NCI-H1105 (cell line): ENCODE measurements at regions not wholly inside any gene's neighbourhood (a gene's known extent, or its start where the extent isn't known, plus 50 kb on each side); places are given as distances from the start of the nearest gene placed in this dataset.
"Not testable (repeated sequence)": the region's sequence is repeated elsewhere in the genome, so short reads cannot be mapped to it uniquely, and the experiment has no call there.

Experiments used
- DNase-seq: peaks from one replicate; lab custom pipeline; 2025; lab: John Stamatoyannopoulos, UW

GRCh38 chr16:21535201-21535600 lies 64.2 kb upstream of the METTL9 start:
- not testable (repeated sequence) for DNase-seq

GRCh38 chr16:21536740-21537139 lies 62.6 kb upstream of the METTL9 start:
- DNase-seq, result not testable (repeated sequence)

- DNase-seq, result not testable (repeated sequence)
These were observed 61.8 kb upstream of the METTL9 start for GRCh38 chr16:21537598-21537997.

- DNase-seq, result not testable (repeated sequence)
These were observed 60.2 kb upstream of the METTL9 start for GRCh38 chr16:21539107-21539618.

- DNase-seq, result not testable (repeated sequence)
These were observed 58.5 kb upstream of the METTL9 start for GRCh38 chr16:21540770-21541433.

- DNase-seq, result not testable (repeated sequence)
These were observed 57.7 kb upstream of the METTL9 start for GRCh38 chr16:21541611-21542051.

GRCh38 chr16:21542075-21542474 lies 57.3 kb upstream of the METTL9 start:
- DNase-seq, result not testable (repeated sequence)

GRCh38 chr16:21542491-21543124 lies 56.8 kb upstream of the METTL9 start:
- not testable (repeated sequence) for DNase-seq

GRCh38 chr16:21543151-21543836 lies 56.1 kb upstream of the METTL9 start:
- DNase-seq, result not testable (repeated sequence)

GRCh38 chr16:21545664-21546326 lies 53.6 kb upstream of the METTL9 start:
- DNase-seq, result not testable (repeated sequence)

- not testable (repeated sequence) for DNase-seq
These were observed 50.0 kb upstream of the METTL9 start for GRCh38 chr16:21549396-21549795.
